HG03571 (cell line): ENCODE measurements at regions not wholly inside any gene's neighbourhood (a gene's known extent, or its start where the extent isn't known, plus 50 kb on each side); places are given as distances from the start of the nearest gene placed in this dataset.
"Not testable (repeated sequence)": the region's sequence is repeated elsewhere in the genome, so short reads cannot be mapped to it uniquely, and the experiment has no call there.

ENCODE experiments used
- ATAC-seq: cut with Tn5 transposase; IDR thresholded peaks from one replicate; pipeline ENCODE4 v1.9.1; 2021; ENCODE audit not compliant: unreplicated experiment

DNA sequence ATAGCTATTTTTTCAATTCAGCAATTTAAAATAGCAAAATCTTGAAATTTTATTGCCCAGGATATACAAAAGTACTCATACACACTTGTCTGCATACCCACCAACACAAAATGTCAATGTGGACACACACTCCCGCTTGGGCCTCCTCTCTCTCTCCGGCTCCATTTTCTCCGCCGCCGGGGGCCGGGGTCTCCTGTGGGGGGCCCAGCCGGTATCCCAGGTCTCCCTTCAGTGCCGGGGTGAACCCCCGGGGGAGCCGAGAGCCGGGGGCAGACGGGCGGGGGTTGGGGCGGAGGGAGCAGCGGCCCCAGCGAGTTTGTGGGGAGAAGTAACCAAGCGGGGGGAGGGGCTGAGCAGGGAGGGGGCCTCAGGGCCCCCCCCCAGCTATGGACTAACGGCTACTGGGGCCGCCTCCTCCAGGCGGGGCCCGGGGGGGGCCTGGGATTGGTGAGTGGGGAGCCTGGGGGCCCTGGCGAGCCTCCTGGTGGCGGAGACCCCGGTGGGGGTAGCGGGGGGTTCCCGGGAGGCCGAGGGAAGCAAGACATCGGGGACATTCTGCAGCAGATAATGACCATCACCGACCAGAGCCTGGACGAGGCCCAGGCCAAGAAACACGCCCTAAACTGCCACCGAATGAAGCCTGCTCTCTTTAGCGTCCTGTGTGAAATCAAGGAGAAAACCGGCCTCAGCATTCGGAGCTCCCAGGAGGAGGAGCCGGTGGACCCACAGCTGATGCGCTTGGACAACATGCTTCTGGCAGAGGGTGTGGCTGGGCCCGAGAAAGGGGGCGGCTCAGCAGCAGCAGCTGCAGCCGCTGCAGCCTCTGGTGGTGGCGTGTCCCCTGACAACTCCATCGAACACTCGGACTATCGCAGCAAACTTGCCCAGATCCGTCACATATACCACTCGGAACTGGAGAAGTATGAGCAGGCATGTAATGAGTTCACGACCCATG is 56.6 kb downstream of the CHST2 start:
- ATAC-seq = not testable (repeated sequence)

- not testable (repeated sequence) for ATAC-seq
These were observed 58.4 kb downstream of the CHST2 start for GRCh38 chr3:143177965-143178364.

- not testable (repeated sequence) for ATAC-seq
These were observed 59.4 kb downstream of the CHST2 start for GRCh38 chr3:143178775-143179548.

DNA sequence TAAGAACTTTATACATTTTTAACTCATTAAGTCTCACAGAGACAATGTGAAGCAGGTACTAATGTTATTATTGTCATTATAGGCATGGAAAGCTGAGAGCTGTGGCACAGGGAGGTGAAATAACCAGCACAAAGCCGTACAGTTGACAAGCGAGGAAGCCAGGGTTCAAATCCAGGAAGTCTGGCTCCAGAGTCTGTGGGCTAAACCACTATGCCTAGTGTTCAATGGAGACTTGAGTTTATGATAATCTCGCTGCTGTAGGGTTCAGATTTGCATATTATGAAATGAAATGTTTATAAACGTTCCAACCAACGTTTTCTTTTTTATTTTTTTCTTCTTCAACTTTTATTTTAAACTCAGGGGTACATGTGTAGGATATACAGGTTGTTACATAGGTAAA is 60.0 kb downstream of the CHST2 start:
- no peak for ATAC-seq

- not testable (repeated sequence) for ATAC-seq
These were observed 61.3 kb downstream of the CHST2 start for GRCh38 chr3:143180860-143181259.

DNA sequence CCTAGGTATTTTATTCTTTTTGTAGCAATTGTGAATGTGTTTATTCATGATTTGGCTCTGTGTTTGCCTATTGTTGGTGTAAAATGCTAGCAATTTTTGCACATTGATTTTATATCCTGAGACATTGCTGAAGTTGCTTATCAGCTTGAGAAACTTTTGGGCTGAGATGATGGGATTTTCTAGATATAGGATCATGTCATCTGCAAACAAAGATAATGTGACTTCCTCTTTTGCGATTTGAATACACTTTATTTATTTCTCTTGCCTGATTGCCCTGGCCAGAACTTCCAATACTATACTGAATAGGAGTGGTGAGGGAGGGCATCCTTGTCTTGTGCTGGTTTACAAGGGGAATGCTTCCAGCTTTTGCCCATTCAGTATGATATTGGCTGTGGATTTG is 62.4 kb downstream of the CHST2 start:
- not testable (repeated sequence) for ATAC-seq

GRCh38 chr3:143182866-143183664 is 63.5 kb downstream of the CHST2 start:
- ATAC-seq = no peak

GRCh38 chr3:143183665-143183964 is 64.0 kb downstream of the CHST2 start:
- no peak for ATAC-seq

GRCh38 chr3:143184099-143184498 is 64.5 kb downstream of the CHST2 start:
- ATAC-seq = no peak

DNA sequence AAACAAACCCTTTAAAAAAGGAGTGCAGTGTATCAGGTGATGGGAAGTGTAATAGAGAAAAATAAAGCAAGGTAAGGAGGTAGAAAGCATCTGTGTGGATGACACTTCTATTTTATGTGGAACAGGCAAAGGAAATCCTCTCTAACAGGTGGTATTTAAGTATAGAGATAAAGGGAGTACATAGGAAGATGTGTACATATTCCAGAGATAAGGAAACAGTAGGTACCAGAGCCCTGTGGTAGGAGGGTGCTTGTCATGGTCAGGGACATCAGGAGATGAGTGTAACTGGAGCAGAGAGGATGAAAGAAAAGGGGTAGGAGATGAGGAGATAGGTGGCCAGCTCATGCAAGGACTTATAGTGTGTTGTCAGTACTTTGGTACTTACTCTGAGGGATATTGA is 65.8 kb downstream of the CHST2 start:
- no peak for ATAC-seq

DNA sequence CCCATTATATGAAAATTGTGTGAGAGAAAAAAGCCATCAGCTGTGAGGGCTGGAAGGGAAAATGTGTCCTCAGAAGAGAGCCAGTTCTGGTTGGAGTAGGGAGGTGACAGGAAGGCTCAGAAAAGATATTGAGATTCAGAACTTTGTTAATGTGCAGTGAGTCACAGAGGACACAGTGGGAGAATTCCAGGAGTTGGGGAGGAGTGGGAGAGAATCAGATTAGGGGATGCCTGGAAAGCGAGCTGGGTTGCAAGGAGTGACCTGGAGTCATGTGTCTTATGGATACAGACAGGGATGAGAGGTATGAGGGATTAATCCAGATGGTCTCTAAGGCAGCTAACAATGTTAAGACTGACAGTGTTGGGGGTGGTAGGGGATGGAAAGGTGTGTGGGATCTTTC is 67.5 kb downstream of the CHST2 start:
- ATAC-seq = no peak

DNA sequence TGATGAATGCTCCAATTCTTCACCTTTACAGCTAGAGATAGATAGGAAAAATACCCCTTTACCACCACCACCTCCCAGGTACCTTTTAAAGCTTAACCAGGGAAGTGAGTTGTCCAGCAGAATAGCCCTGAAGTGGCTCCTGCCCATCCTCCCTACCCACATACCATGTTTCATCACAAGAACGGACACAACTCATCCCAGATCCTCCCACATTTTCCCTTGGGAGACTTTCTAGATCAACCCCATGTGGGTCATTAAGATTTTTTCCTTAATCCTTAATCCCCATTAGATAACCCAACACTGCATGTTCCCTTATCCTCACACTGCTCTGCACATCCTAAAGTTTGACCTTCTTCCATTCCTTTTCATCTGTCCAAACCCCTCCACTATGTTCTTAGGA is 69.3 kb downstream of the CHST2 start:
- ATAC-seq = no peak

DNA sequence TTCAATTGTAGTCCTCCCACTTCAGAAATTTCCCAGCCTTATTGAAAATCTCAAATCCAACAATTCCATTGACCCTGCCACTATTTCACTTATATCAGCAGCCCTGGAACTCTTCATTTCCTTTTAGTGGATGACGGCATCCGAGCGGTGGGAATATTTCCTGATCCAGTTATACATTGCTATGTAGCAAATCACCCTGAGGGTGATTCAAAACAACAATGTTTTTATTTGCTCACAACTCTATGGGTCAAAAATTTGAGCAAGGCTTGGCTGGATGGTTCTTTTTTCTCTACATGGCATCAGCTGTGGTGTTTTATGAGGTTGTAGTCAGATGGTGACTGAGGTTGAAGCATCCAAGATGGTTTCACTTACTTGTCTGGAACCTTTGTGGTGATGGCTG is 70.5 kb downstream of the CHST2 start:
- ATAC-seq = no peak

DNA sequence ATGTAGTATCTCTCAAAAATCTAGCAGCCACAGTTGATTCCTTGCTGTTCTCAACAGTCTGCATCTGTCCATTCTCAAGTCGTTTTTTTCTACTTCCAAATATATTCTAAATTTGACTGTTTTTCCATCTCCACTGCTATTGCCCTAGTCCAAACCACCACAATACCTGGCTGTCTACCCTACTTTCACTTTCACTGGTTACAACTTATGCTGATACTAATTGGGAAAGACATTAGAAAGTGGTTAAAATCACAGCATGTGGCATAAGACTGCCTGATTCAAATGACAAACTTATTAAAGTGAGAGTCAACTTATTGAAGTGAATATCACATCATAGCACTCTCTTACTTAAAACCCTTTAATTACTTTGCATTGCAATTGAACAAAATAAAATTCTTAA is 72.6 kb downstream of the CHST2 start:
- no peak for ATAC-seq

- ATAC-seq = no peak
These were observed 80.7 kb downstream of the CHST2 start for GRCh38 chr3:143200001-143200924.

DNA sequence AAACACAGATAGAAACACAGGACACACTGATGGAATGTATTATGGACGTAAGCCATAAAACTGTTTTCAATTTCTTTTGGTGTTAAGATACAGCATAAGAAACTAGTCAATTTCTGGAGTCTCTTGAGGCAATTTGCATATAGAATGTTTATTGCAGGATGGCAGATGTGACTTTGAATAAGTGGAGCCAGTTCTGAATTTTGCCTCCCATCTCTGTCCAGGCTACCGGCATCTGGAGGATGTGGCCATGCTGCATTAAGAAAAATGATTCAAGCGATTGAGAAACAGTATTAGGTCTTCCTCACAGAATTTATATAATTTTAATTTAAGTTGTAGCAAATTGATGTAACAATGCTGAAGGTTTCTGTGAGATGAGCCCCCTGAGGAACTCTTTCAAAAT is 81.5 kb downstream of the CHST2 start:
- no peak for ATAC-seq

- no peak for ATAC-seq
These were observed 82.5 kb downstream of the CHST2 start for GRCh38 chr3:143201870-143202752.

DNA sequence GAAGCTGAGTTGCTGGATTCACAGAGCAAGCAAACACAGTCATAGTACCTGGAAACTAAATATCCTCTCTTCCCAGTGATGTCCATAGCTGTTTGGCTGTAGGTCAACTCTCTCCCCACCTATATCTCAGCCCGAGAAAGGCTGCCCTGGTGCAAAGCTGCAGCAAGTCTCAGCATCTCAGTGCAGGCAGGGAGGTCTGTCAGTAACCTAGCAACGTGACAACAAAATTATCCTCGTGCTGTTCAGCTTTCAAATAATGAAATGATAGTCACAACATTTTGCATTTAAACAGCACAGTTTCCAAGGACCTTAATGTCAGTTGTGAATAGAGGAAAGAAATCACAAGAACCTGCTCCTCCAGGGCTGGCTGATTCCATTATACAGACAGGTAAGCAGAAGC is 83.6 kb downstream of the CHST2 start:
- no peak for ATAC-seq

GRCh38 chr3:143203848-143204247 is 84.3 kb downstream of the CHST2 start:
- no peak for ATAC-seq
